ENCODE measurements at regions not wholly inside any gene's neighbourhood (a gene's known extent, or its start where the extent isn't known, plus 50 kb on each side); places are given as distances from the start of the nearest gene placed in this dataset.
"Not testable (repeated sequence)": the region's sequence is repeated elsewhere in the genome, so short reads cannot be mapped to it uniquely, and the experiment has no call there.

DNA sequence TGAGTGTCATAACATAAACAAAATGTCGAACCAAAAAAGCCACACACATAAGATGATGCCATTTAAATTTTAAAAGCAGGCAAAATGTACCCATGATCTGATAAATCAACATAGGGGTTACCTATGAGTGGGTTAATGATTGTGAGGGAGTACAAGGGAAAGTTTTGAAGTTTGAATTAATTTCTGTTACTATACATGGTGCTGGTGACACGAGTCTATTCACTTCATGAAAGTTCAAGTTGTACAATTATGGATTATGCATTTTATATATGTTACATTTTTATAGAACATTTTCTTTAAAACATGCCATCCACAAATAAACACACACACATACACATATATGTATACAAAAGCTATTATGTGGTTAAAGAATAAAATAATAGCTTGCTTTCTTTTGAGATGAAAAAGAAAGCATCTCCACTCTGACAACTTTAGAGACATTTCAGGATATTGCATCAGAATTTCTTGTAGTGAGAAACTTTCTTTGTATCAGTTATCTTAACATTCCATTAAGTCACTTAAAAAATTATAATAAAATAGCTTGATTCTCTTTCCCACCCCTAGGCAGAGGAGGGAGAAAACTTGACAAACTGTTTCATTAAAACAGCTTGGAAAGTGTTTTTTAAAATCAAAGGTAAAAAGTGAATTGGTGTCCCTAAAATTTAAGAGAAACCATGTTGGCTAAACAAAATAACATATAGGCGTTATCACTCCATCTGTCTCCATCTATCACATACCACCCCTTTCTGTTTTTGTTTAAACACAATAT lies 891.8 kb upstream of the NDST4 start:
- Histone ChIP-seq H3K9me3 (ENCODE audit: control insufficient read depth, low read length) (no peaks in the 10 kb centered on the region), H3K36me3 (ENCODE audit: control insufficient read depth, insufficient read depth, low read length) (no peaks in the 10 kb centered on the region), H3K9ac (ENCODE audit: extremely low read depth, low read length, poor library complexity, severe bottlenecking) (no peak overlapping the region), H3K27me3 (ENCODE audit: control insufficient read depth, insufficient read depth, low read length, poor library complexity, severe bottlenecking) (no peaks in the 10 kb centered on the region), H3K4me1 (ENCODE audit: control insufficient read depth, insufficient read depth, low read length) (no peaks in the 10 kb centered on the region), H3K27ac (ENCODE audit: low read depth, low read length) (no peak overlapping the region), H3K4me3 (ENCODE audit: low read length) (no peak overlapping the region)
- Mint-ChIP-seq H3K27me3 (ENCODE audit: insufficient read depth) (no peaks in the 10 kb centered on the region), H3K9me3 (no peaks in the 10 kb centered on the region), H3K4me3 (no peak overlapping the region), H3K36me3 (ENCODE audit: low read depth) (no peaks in the 10 kb centered on the region), H3K4me1 (no peaks in the 10 kb centered on the region), H3K27ac (no peak overlapping the region)
- DNase-seq = no peak
- TF ChIP-seq, protein P1, sequence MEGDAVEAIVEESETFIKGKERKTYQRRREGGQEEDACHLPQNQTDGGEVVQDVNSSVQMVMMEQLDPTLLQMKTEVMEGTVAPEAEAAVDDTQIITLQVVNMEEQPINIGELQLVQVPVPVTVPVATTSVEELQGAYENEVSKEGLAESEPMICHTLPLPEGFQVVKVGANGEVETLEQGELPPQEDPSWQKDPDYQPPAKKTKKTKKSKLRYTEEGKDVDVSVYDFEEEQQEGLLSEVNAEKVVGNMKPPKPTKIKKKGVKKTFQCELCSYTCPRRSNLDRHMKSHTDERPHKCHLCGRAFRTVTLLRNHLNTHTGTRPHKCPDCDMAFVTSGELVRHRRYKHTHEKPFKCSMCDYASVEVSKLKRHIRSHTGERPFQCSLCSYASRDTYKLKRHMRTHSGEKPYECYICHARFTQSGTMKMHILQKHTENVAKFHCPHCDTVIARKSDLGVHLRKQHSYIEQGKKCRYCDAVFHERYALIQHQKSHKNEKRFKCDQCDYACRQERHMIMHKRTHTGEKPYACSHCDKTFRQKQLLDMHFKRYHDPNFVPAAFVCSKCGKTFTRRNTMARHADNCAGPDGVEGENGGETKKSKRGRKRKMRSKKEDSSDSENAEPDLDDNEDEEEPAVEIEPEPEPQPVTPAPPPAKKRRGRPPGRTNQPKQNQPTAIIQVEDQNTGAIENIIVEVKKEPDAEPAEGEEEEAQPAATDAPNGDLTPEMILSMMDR (conservative IDR thresholded peaks at IDR 0.05) = no peak
- 93 to 100% methylated on average over 1 to 2 of the region's 3 CpGs for WGBS, 2 experiments (ENCODE audit: insufficient coverage in 1 of 2, insufficient read length in 1 of 2)

DNA sequence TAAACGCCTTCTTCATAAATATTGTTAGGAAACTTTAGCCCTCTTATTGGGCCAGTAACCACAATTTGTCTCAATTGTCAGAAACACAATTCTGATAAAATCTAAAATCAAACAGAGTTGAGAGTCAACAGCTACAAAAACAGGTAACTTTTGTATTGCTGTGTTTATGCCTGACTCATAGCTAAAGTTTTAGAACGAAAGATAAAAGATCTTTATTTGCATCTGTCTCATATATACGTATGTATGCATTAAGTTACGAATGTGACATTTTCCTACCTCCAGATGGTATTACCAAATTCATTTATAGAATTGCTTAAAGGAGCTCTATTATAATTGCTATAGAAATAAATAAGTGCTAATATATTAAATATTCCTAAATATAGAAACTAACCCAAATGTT lies 887.9 kb upstream of the NDST4 start:
- Mint-ChIP-seq H3K4me3 (no peak overlapping the region), H3K4me1 (no peaks in the 10 kb centered on the region), H3K36me3 (ENCODE audit: low read depth) (no peaks in the 10 kb centered on the region), H3K9me3 (no peaks in the 10 kb centered on the region), H3K27me3 (ENCODE audit: insufficient read depth) (no peaks in the 10 kb centered on the region), H3K27ac (no peak overlapping the region)
- no peak overlapping the region for H3K4me3 ChIP-seq (ENCODE audit: low read length)
- H3K4me1 ChIP-seq (ENCODE audit: control insufficient read depth, insufficient read depth, low read length) = no peaks in the 10 kb centered on the region
- no peaks in the 10 kb centered on the region for H3K27me3 ChIP-seq (ENCODE audit: control insufficient read depth, insufficient read depth, low read length, poor library complexity, severe bottlenecking)
- DNase-seq = no peak
- 86% methylated on average over 4 of the region's 4 CpGs; no CpG with 5 or more reads in 1 of the 2 experiments for WGBS, 2 experiments (ENCODE audit: insufficient coverage in 1 of 2, insufficient read length in 1 of 2)
- H3K9me3 ChIP-seq (ENCODE audit: control insufficient read depth, low read length) = no peaks in the 10 kb centered on the region
- TF ChIP-seq, protein P1 (conservative IDR thresholded peaks at IDR 0.05) = no peak
- H3K27ac ChIP-seq (ENCODE audit: low read depth, low read length) = no peak overlapping the region
- no peaks in the 10 kb centered on the region for H3K36me3 ChIP-seq (ENCODE audit: control insufficient read depth, insufficient read depth, low read length)
- no peak overlapping the region for H3K9ac ChIP-seq (ENCODE audit: extremely low read depth, low read length, poor library complexity, severe bottlenecking)

DNA sequence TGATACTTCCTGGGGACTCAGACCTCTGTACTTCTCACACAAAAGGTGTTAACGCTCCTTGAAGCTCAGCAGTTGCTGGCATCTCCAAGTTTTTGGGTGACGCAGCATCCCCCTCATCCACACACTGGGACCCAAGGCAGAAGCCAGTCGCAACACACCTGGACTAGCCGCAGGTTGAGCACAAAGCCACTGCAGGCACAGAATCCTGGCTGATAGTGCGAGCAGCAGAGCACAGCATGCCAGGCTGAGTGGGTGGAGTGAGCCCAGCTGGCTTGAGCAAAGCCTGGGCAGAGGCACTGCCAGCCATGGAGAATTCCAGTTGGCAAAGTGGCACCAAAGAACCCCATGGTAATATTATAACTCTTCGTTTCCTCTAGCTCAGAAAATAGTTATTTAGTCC lies 873.2 kb upstream of the NDST4 start:
- H3K27ac Mint-ChIP-seq = no peak overlapping the region
- no peak overlapping the region for H3K9ac ChIP-seq (ENCODE audit: extremely low read depth, low read length, poor library complexity, severe bottlenecking)
- H3K4me3 ChIP-seq (ENCODE audit: low read length) = no peak overlapping the region
- no peaks in the 10 kb centered on the region for H3K36me3 ChIP-seq (ENCODE audit: control insufficient read depth, insufficient read depth, low read length)
- no peak overlapping the region for H3K27ac ChIP-seq (ENCODE audit: low read depth, low read length)
- H3K36me3 Mint-ChIP-seq (ENCODE audit: low read depth) = peaks cover 6% of the 10 kb centered on the region
- H3K27me3 Mint-ChIP-seq (ENCODE audit: insufficient read depth) = no peaks in the 10 kb centered on the region
- TF ChIP-seq, protein P1 (conservative IDR thresholded peaks at IDR 0.05) = no peak
- H3K4me1 Mint-ChIP-seq = no peaks in the 10 kb centered on the region
- H3K4me1 ChIP-seq (ENCODE audit: control insufficient read depth, insufficient read depth, low read length) = no peaks in the 10 kb centered on the region
- DNase-seq = peak; percentile 35
- H3K9me3 Mint-ChIP-seq = peaks cover 26% of the 10 kb centered on the region
- no peak overlapping the region for H3K4me3 Mint-ChIP-seq
- peaks cover 46% of the 10 kb centered on the region for H3K9me3 ChIP-seq (ENCODE audit: control insufficient read depth, low read length)
- H3K27me3 ChIP-seq (ENCODE audit: control insufficient read depth, insufficient read depth, low read length, poor library complexity, severe bottlenecking) = no peaks in the 10 kb centered on the region
- WGBS, 2 experiments (ENCODE audit: insufficient coverage in 1 of 2, insufficient read length in 1 of 2) = 88 to 100% methylated on average over 1 to 6 of the region's 6 CpGs

DNA sequence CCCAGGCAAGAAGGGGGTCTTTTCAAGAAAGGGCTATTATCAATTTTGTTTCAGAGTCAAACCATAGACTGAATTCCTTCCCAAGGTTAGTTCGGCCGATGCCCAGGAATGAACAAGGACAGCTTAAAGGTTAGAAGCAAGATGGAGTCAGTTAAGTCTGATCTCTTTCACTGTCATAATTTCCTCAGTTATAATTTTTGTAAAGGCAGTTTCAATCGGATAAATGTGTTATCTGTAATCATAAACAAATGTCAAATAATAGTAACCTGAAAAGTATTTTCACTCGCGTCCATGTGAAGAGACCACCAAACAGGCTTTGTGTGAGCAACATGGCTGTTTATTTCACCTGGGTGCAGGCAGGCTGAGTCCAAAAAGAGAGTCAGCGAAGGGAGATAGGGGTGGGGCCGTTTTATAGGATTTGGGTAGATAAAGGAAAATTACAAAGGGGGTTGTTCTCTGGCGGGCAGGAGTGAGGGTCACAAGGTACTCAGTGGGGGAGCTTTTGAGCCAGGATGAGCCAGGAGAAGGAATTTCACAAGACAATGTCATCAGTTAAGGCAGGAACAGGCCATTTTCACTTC lies 862.1 kb upstream of the NDST4 start:
- not testable (repeated sequence) for H3K4me1 ChIP-seq (ENCODE audit: control insufficient read depth, insufficient read depth, low read length); H3K9me3 Mint-ChIP-seq; H3K27me3 ChIP-seq (ENCODE audit: control insufficient read depth, insufficient read depth, low read length, poor library complexity, severe bottlenecking); H3K36me3 ChIP-seq (ENCODE audit: control insufficient read depth, insufficient read depth, low read length); H3K4me3 ChIP-seq (ENCODE audit: low read length); H3K27me3 Mint-ChIP-seq (ENCODE audit: insufficient read depth); H3K27ac ChIP-seq (ENCODE audit: low read depth, low read length)
- Histone ChIP-seq H3K9me3 (ENCODE audit: control insufficient read depth, low read length) (peaks cover 25% of the 10 kb centered on the region), H3K9ac (ENCODE audit: extremely low read depth, low read length, poor library complexity, severe bottlenecking) (peak overlapping the region; percentile 47)
- Mint-ChIP-seq H3K4me1 (peaks cover 31% of the 10 kb centered on the region), H3K36me3 (ENCODE audit: low read depth) (peaks cover 26% of the 10 kb centered on the region), H3K27ac (peak overlapping the region; percentile 100), H3K4me3 (peak overlapping the region; percentile 18)
- 14 to 21% methylated on average over 1 to 7 of the region's 8 CpGs for WGBS, 2 experiments (ENCODE audit: insufficient coverage in 1 of 2, insufficient read length in 1 of 2)
- DNase-seq = peak; percentile 56

Data from endodermal cell (in vitro differentiated cells).